ENCODE measurements at regions not wholly inside any gene's neighbourhood (a gene's known extent, or its start where the extent isn't known, plus 50 kb on each side); places are given as distances from the start of the nearest gene placed in this dataset.

DNA sequence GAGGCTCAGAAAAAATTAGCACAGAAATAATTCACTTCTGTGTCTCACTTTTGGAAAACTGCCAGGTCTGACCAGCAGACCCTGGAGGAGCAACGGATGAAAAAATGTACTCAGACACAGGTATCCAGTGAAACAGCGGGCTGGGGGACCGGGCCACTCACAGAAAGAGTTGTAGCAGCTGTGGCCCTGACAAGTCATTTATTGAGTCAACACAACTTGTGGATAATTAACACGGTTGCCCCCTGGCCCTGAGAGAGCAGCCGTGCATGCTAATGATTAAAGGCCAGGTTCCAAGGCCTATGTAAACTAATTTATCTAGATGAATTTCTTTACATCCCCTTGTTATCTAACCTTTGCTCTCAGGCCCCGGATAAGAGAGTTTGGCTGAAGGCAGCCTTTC, 131.3 kb downstream of the AASDHPPT start:
- TF ChIP-seq, protein P1, sequence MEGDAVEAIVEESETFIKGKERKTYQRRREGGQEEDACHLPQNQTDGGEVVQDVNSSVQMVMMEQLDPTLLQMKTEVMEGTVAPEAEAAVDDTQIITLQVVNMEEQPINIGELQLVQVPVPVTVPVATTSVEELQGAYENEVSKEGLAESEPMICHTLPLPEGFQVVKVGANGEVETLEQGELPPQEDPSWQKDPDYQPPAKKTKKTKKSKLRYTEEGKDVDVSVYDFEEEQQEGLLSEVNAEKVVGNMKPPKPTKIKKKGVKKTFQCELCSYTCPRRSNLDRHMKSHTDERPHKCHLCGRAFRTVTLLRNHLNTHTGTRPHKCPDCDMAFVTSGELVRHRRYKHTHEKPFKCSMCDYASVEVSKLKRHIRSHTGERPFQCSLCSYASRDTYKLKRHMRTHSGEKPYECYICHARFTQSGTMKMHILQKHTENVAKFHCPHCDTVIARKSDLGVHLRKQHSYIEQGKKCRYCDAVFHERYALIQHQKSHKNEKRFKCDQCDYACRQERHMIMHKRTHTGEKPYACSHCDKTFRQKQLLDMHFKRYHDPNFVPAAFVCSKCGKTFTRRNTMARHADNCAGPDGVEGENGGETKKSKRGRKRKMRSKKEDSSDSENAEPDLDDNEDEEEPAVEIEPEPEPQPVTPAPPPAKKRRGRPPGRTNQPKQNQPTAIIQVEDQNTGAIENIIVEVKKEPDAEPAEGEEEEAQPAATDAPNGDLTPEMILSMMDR (IDR thresholded peaks at IDR 0.05; ENCODE audit: low read depth, low read length), result no peak
- TF ChIP-seq POLR2A (IDR thresholded peaks at IDR 0.05; ENCODE audit: extremely low read depth, insufficient read length) (no peak), MYC (IDR thresholded peaks at IDR 0.05; ENCODE audit: low read depth, low read length) (no peak), MAX (IDR thresholded peaks at IDR 0.05; ENCODE audit: low read depth, low read length) (no peak)
